Thyroid gland (tissue), 4 donors: ENCODE measurements at regions not wholly inside any gene's neighbourhood (a gene's known extent, or its start where the extent isn't known, plus 50 kb on each side); places are given as distances from the start of the nearest gene placed in this dataset.
"Not testable (repeated sequence)": the region's sequence is repeated elsewhere in the genome, so short reads cannot be mapped to it uniquely, and the experiment has no call there.

ENCODE experiments used
- CTCF ChIP-seq, 6 experiments: fragments of 200-600 bp in 3 of 6; fragments of 450-650 bp in 3 of 6; sonication (generic) in 3 of 6; IDR thresholded peaks; one replicate each; pipeline ENCODE4 v1.5.1; 2016 to 2019; ENCODE audit warnings: antibody characterized with exemption in 6 of 6, mild to moderate bottlenecking in 2 of 6, inconsistent platforms in 1 of 6, moderate library complexity in 1 of 6
- POLR2A ChIP-seq, 2 donors: fragments of 450-650 bp; IDR thresholded peaks; one replicate each; pipeline ENCODE4 v1.6.1; 2017; ENCODE audit warnings: antibody characterized with exemption in 2 of 2, mild to moderate bottlenecking in 2 of 2, moderate library complexity in 1 of 2

GRCh38 chr1:121109025-121109424 is 75.1 kb downstream of the FAM72B start:
- TF ChIP-seq CTCF, POLR2A (IDR thresholded peaks at IDR 0.05): not testable (repeated sequence)
